ENCODE measurements at regions not wholly inside any gene's neighbourhood (a gene's known extent, or its start where the extent isn't known, plus 50 kb on each side); places are given as distances from the start of the nearest gene placed in this dataset.
"Not testable (repeated sequence)": the region's sequence is repeated elsewhere in the genome, so short reads cannot be mapped to it uniquely, and the experiment has no call there.

GRCh38 chr3:151596940-151597339 lies 136.1 kb upstream of the IGSF10 start:
- no peak for DNase-seq (ENCODE audit: low read depth)

- peak; percentile 76 for DNase-seq (ENCODE audit: low read depth)
These were observed 133.1 kb upstream of the IGSF10 start for GRCh38 chr3:151593928-151594327.

DNA sequence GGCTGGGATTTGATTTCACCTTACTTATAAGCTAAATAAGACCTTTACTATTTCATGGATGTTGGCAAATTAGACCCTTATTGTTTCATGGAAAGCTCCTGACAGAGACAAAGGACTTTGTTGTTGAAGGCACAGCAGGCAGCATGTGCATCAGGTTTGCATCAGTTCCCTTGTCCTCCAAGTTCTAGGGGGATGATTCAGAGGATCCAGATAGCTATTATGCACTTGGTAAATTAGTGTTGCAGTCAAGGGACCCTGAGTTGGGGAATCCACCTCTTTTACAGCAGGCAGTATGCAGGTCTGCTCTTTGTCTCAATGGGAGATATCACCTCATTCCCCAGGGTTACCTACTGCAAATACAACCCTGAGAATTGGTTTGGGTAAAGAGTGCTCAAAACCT lies 131.4 kb upstream of the IGSF10 start:
- no peak for DNase-seq (ENCODE audit: low read depth)

GRCh38 chr3:151591441-151591840 lies 130.6 kb upstream of the IGSF10 start:
- DNase-seq (ENCODE audit: low read depth), result no peak

- no peak for DNase-seq (ENCODE audit: low read depth)
These were observed 128.4 kb upstream of the IGSF10 start for GRCh38 chr3:151589311-151589710.

GRCh38 chr3:151587659-151588058 lies 126.8 kb upstream of the IGSF10 start:
- not testable (repeated sequence) for DNase-seq (ENCODE audit: low read depth)

- DNase-seq (ENCODE audit: low read depth), result no peak
These were observed 123.7 kb upstream of the IGSF10 start for GRCh38 chr3:151584566-151584965.

DNA sequence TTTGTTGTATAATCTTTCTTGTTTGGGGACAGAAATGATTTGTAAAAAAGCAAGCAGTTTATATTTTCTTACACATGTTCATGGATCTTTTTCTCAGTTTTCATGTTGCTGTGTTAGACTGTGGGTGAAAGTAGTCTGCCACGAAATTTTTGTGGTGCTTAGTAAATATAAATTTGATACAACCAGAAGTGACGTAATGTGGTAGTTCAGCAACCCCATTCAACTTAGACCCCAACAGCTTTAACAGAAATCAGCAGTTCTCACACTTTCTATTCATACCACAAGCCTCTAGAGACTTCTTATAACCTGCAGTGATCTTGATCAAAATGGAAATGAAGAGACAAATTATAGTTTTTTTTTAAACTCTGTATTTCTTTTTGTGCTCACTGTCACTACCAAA lies 120.2 kb upstream of the IGSF10 start:
- DNase-seq (ENCODE audit: low read depth), result peak; percentile 16

GRCh38 chr3:151580591-151580990 lies 119.7 kb upstream of the IGSF10 start:
- DNase-seq (ENCODE audit: low read depth), result peak; percentile 65

DNA sequence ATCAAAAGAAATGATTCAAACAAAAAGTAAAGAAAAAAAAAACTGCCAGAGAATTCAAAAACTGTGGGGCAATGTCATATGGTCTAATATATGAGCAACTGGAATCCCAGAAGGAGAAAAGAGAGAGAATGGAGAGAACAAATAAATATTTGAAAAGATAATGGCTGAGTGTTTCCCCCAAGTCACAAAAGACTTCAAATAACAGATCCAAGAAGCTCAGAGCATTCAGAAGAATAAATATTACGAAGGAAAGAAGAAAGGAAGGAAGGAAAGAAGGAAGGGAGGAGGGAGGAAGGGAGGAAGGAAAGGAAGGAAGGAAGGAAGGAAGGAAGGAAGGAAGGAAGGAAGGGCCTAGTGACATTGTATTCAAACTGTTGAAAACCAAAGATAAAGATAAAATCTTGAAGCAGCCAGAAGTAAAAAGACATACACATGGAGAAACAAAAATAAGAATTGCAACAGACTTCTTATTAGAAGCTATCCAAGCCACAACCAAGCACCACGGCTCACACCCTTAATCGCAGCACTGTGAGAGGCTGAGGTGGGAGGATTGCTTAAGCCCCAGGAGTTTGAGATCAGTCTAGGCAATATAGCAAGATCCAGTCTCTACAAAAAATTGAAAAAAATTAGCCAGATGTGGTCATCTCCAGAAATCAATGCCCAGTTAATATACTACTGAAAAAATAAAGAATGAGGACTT lies 118.9 kb upstream of the IGSF10 start:
- DNase-seq (ENCODE audit: low read depth), result peak; percentile 43

DNA sequence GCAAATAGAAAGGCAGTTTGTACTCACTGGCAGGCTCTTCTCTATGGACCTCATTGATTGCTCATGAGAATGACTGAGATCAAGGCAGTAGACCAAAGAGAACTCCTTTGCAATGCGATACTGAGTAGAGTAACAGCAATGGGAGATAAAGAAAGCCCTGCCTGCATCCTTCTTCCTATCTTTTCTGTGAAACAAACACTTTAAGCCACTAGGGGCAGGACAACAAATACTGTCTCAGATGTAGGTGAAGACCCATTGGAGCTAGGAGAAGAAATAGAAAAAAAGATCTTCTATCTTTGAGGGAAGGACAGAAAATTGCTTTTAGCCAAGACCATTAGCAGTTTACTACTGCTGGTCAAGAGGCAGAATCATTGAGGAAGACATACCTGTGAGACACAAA lies 117.6 kb upstream of the IGSF10 start:
- no peak for DNase-seq (ENCODE audit: low read depth)

- no peak for DNase-seq (ENCODE audit: low read depth)
These were observed 115.8 kb upstream of the IGSF10 start for GRCh38 chr3:151576511-151577137.

- peak; percentile 31 for DNase-seq (ENCODE audit: low read depth)
These were observed 107.3 kb upstream of the IGSF10 start for GRCh38 chr3:151568184-151568583.

- DNase-seq (ENCODE audit: low read depth), result no peak
These were observed 106.6 kb upstream of the IGSF10 start for GRCh38 chr3:151567477-151567876.

DNA sequence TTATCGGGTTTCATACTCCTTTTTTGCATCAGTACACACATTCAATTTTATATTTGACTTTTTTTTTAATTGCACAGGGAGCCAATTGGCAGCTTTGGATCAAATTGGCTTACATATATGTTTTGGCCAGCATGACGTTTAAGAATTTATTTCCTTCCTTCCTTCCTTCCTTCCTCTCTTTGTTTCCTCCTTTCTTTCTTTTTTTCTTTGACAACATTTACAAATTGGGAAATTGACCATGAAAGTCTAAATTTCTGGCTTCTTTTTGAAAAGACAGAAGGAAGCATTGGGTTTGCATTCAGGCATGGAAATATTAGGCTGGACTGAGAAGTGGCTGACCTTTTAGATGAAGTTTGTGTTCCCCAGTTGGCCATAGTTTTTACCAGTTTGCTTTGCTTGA lies 103.4 kb upstream of the IGSF10 start:
- no peak for DNase-seq (ENCODE audit: low read depth)

DNA sequence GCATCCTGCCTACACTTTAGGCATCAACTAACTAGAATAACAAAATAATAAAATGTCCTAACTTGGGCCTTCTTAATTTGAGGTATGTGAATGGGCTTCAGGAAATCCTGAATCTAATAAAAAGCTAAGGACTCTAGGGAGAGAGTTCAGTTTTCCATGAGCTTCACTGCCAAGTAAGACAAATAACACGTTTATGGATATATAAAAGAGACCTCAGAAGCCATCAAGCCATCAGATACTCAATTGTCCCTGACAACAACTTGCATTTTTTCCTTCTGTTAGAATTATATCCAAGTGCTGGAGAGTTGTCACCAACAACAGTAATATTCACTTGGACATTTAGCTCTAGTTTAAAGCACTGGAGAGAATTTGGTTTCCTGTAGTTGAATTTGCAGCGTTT lies 102.4 kb upstream of the IGSF10 start:
- DNase-seq (ENCODE audit: low read depth), result no peak

- DNase-seq (ENCODE audit: low read depth), result no peak
These were observed 102.0 kb upstream of the IGSF10 start for GRCh38 chr3:151562891-151563290.

GRCh38 chr3:151561878-151562277 lies 101.0 kb upstream of the IGSF10 start:
- DNase-seq (ENCODE audit: low read depth), result no peak

- no peak for DNase-seq (ENCODE audit: low read depth)
These were observed 99.9 kb upstream of the IGSF10 start for GRCh38 chr3:151560738-151561137.

- DNase-seq (ENCODE audit: low read depth), result no peak
These were observed 98.9 kb upstream of the IGSF10 start for GRCh38 chr3:151559736-151560135.

- peak; percentile 95 for DNase-seq (ENCODE audit: low read depth)
These were observed 97.8 kb upstream of the IGSF10 start for GRCh38 chr3:151558661-151559060.

GRCh38 chr3:151557068-151557840 lies 96.4 kb upstream of the IGSF10 start:
- no peak for DNase-seq (ENCODE audit: low read depth)

- DNase-seq (ENCODE audit: low read depth), result no peak
These were observed 95.7 kb upstream of the IGSF10 start for GRCh38 chr3:151556596-151556995.

Measured in stromal cell of bone marrow (primary cell).